Choroid plexus epithelial cell (primary cell): ENCODE measurements at regions not wholly inside any gene's neighbourhood (a gene's known extent, or its start where the extent isn't known, plus 50 kb on each side); places are given as distances from the start of the nearest gene placed in this dataset.

Experiments
- DNase-seq: peaks from one replicate; pipeline ENCODE4 v3.0.0-alpha.2; 2010; ENCODE audit warnings: low read depth
- H3K4me3 ChIP-seq: 2 replicates; pipeline ENCODE4 v1.5.1; 2011; ENCODE audit warnings: low read depth, mild to moderate bottlenecking, control low read depth, low read length, moderate library complexity
- TF ChIP-seq, protein P1 (sequence below): conservative IDR thresholded peaks from 2 replicates; pipeline ENCODE4 v1.5.1; 2011; ENCODE audit warnings: low read depth, mild to moderate bottlenecking, control low read depth, inconsistent platforms, low read length, moderate library complexity

DNA sequence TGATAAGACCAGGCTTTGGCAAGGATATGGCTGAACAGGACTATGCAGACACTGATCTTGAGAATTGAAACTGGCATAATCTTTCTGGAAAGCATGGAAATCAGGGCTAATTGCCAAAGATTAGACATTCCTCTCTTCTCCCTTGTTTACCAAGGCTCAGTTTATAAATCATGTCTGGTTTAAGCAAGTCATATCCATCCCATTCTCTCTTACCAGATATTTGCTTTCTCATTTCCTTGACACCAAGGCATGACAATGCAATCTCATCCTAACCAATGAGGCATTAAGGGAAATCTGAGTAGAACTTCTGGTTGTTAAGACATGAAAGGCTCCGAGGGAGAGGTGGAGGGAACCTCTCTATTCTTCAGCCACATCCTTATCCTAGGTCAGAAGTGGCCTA, 110.3 kb upstream of the CEP85L start:
- no peak overlapping the region for H3K4me3 ChIP-seq
- DNase-seq: no peak
- TF ChIP-seq, protein P1, sequence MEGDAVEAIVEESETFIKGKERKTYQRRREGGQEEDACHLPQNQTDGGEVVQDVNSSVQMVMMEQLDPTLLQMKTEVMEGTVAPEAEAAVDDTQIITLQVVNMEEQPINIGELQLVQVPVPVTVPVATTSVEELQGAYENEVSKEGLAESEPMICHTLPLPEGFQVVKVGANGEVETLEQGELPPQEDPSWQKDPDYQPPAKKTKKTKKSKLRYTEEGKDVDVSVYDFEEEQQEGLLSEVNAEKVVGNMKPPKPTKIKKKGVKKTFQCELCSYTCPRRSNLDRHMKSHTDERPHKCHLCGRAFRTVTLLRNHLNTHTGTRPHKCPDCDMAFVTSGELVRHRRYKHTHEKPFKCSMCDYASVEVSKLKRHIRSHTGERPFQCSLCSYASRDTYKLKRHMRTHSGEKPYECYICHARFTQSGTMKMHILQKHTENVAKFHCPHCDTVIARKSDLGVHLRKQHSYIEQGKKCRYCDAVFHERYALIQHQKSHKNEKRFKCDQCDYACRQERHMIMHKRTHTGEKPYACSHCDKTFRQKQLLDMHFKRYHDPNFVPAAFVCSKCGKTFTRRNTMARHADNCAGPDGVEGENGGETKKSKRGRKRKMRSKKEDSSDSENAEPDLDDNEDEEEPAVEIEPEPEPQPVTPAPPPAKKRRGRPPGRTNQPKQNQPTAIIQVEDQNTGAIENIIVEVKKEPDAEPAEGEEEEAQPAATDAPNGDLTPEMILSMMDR: no peak

DNA sequence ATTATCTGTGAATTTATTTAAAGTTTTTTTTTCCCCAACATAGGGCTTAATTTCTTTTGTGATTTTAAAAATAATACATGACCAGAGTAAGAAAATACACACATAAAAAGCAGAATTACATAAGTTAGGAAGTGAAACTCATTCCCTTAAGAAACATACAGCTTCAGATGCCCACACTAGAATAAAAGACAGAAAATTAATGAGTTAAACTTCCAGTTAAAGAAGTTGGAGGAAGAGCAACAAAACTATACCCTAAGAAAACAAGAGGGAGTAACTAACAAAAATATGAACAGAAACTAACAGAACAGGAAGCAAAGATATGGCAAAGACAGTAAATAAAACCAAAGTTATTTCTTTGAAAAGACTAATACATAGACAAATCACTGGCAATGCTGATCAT, 107.6 kb upstream of the CEP85L start:
- TF ChIP-seq, protein P1: no peak
- H3K4me3 ChIP-seq: no peak overlapping the region
- DNase-seq: no peak

DNA sequence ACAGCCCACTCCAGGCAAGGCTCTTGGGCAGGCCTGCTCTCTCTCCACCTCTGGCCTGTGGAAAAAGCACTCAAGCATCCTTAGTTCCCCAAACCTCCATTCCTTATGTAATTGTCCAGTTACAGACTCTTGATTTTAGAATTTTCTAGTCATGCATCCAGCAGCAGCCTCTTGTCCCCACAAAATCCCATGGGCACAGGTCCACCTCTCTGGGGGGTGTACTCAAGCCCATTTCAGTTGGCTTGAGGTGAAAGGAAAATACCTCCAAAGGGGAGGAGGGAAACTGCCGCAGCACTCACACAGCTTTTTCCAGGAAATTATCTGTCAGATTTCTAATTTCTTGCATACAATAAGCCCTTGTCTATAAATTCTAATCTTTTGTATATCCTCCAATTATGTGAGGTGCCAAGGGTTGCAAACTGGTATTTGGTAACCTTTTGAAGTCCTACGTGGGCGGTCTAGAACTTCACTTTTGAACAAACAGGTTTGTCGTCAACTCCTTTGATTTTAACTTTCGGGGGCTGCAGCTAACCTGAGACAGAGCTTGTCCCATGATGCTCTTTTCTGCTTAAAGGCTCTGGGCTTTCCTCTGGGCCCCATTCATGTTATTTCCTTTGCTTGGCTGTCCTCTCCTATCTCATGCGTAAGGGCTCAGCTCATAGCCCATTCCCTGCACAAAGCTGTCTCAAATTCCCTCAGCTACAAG, 104.7 kb upstream of the CEP85L start:
- no peak for DNase-seq
- TF ChIP-seq, protein P1: no peak
- no peak overlapping the region for H3K4me3 ChIP-seq

DNA sequence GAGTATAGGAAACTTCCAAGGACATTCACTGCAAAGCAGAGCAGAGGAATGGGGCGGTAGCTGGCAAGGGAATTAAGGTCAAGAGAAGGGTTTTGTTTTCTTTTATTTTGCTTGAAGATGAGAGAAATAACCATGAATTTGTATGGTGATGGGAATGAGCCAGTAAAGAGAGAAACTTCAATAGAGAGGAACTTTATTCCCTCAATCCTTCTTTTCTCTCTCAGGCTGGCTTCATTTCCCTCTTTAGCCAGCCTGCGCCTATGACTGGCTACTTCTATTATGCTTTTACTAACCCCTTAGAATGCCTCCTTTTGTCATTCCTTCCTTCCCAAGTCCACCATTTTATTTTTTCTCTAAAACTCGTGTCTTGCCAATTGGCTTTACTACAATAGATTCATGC, 101.4 kb upstream of the CEP85L start:
- H3K4me3 ChIP-seq: no peak overlapping the region
- TF ChIP-seq, protein P1: no peak
- no peak for DNase-seq

DNA sequence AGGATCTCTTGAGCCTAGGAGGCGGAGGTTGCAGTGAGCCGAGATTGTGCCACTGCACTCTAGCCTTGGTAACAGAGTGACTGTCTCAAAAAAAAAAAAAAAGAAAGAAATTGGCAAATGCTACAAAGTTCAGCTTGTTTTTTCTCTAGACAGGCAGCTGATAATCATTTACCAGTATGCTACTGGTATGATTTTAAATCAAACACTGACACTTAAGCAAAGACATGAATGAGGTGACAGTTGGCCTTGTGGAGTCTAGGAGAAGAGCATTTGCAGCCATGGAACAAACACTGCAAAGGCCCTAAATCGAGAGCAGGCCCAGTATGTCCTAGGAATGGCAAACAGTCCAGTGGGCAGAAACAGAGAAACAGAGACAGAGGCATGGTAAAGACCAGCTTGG, 99.7 kb upstream of the CEP85L start:
- H3K4me3 ChIP-seq: no peak overlapping the region
- TF ChIP-seq, protein P1: no peak
- DNase-seq: no peak

DNA sequence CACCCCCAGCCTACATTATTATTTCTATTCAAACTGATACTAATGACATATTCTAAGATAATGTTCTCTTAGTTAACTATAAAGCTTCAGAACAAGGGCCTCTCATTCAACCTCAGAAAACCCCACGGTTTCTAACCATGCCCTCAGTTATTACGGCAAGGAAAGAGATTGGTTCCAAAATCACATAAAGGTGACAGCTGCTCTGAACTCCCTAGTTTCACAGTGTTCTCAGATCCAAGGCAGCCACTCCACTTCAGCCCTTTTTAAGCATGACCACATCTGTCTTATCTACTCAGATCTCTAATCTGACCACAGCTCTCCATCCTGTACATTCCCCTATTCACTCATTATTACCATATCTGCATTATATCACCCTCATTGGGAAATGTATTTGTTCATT, 98.8 kb upstream of the CEP85L start:
- peak; percentile 32 for DNase-seq
- TF ChIP-seq, protein P1: no peak
- H3K4me3 ChIP-seq: no peak overlapping the region
